ENCODE measurements at regions not wholly inside any gene's neighbourhood (a gene's known extent, or its start where the extent isn't known, plus 50 kb on each side); places are given as distances from the start of the nearest gene placed in this dataset.

GRCh38 chr17:79204261-79204660 is 129.6 kb downstream of the ENGASE start:
- no peak for TF ChIP-seq CTCF (IDR thresholded peaks at IDR 0.05; ENCODE audit: borderline replicate concordance, extremely low read depth, low read length, poor library complexity, severe bottlenecking)
- no peak for TF ChIP-seq EZH2 (IDR thresholded peaks at IDR 0.05; ENCODE audit: borderline replicate concordance, low read depth, low read length, severe bottlenecking)

All from DND-41 (cell line).